ENCODE measurements at regions not wholly inside any gene's neighbourhood (a gene's known extent, or its start where the extent isn't known, plus 50 kb on each side); places are given as distances from the start of the nearest gene placed in this dataset.

GRCh38 chr6:23870496-23870895 lies 255.5 kb upstream of the NRSN1 start:
- no peak for DNase-seq
- no peaks in the 10 kb centered on the region for H3K27me3 ChIP-seq (ENCODE audit: control insufficient read depth in 3 of 3, insufficient read depth in 3 of 3, low read length in 2 of 3)
- no peaks in the 10 kb centered on the region for H3K4me1 ChIP-seq (ENCODE audit: control insufficient read depth in 5 of 5, insufficient read depth in 5 of 5, low read length in 5 of 5)

DNA sequence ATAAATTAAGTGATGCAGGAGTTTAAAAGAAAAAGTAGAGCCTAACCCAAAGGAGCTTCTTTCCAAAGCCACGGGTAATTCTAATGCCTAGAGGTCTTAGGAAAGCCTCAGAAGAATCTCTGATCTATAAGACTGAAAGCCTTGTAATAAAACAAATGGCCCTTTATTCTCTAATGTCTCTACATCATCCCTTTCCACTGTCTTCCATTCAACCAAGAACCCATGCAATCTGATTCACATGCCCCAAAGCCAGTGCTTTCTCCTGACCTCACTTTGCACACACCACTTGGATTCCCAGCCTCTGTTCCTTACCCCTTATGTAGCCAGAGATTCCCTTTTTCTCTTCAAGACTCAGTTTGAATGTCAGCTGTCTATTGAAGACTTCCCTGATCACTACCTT lies 252.9 kb upstream of the NRSN1 start:
- no peak for TF ChIP-seq CTCF (IDR thresholded peaks at IDR 0.05; ENCODE audit: control extremely low read depth, extremely low read depth)
- Histone ChIP-seq H3K27me3 (ENCODE audit: control insufficient read depth in 3 of 3, insufficient read depth in 3 of 3, low read length in 2 of 3) (no peaks in the 10 kb centered on the region), H3K9ac (ENCODE audit: insufficient read depth in 1 of 2, low read length in 2 of 2) (no peak overlapping the region), H3K9me3 (ENCODE audit: control insufficient read depth in 4 of 4, insufficient read depth in 3 of 4, low read length in 3 of 4) (no peaks in the 10 kb centered on the region), H3K4me3 (no peak overlapping the region), H3K4me1 (ENCODE audit: control insufficient read depth in 5 of 5, insufficient read depth in 5 of 5, low read length in 5 of 5) (no peaks in the 10 kb centered on the region), H3K36me3 (ENCODE audit: control insufficient read depth in 4 of 4, insufficient read depth in 4 of 4, low read length in 4 of 4) (no peaks in the 10 kb centered on the region), H3K27ac (ENCODE audit: low read depth in 1 of 2, low read length in 1 of 2) (no peak overlapping the region)
- DNase-seq: no peak
- WGBS, 2 donors: 83 to 90% methylated on average over 1 of the region's 1 CpG
- ATAC-seq (ENCODE audit: insufficient read depth, low FRiP score): no peak

More at GRCh38 chr6:23870496-23870895, 255.5 kb upstream of the NRSN1 start:
- no peak overlapping the region for H3K4me3 ChIP-seq
- H3K9me3 ChIP-seq (ENCODE audit: control insufficient read depth in 4 of 4, insufficient read depth in 3 of 4, low read length in 3 of 4): no peaks in the 10 kb centered on the region
- H3K36me3 ChIP-seq (ENCODE audit: control insufficient read depth in 4 of 4, insufficient read depth in 4 of 4, low read length in 4 of 4): no peaks in the 10 kb centered on the region
- no peak for ATAC-seq (ENCODE audit: insufficient read depth, low FRiP score)
- H3K27ac ChIP-seq (ENCODE audit: low read depth in 1 of 2, low read length in 1 of 2): no peak overlapping the region
- H3K9ac ChIP-seq (ENCODE audit: insufficient read depth in 1 of 2, low read length in 2 of 2): no peak overlapping the region
- TF ChIP-seq CTCF (IDR thresholded peaks at IDR 0.05; ENCODE audit: control extremely low read depth, extremely low read depth): no peak

DNA sequence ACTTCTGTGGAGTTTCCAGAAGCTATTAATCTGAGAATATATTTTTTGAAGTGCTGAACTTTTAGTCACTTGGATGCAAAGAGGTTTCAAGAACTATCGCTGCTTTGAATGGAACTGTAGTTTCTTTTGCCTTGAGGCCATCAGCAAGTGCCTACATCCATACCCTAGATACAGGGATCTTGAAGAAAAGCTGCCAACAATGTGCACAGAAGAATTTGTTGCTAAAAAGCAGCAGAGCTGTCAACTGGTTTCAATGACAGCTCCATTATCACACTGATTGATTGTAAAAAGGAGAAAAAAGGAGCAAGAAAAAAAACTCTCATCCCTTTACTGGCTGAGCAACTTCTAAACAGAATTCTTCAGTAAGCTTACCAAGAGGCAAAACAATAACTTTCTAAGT lies 251.0 kb upstream of the NRSN1 start:
- H3K9ac ChIP-seq (ENCODE audit: insufficient read depth in 1 of 2, low read length in 2 of 2): no peak overlapping the region
- ATAC-seq (ENCODE audit: insufficient read depth, low FRiP score) (no peak), DNase-seq (no peak)
- 83 to 88% methylated on average over 1 of the region's 1 CpG for WGBS, 2 donors
- no peaks in the 10 kb centered on the region for H3K9me3 ChIP-seq (ENCODE audit: control insufficient read depth in 4 of 4, insufficient read depth in 3 of 4, low read length in 3 of 4)
- H3K4me3 ChIP-seq: no peak overlapping the region
- H3K36me3 ChIP-seq (ENCODE audit: control insufficient read depth in 4 of 4, insufficient read depth in 4 of 4, low read length in 4 of 4): no peaks in the 10 kb centered on the region
- TF ChIP-seq CTCF (IDR thresholded peaks at IDR 0.05; ENCODE audit: control extremely low read depth, extremely low read depth): no peak
- H3K4me1 ChIP-seq (ENCODE audit: control insufficient read depth in 5 of 5, insufficient read depth in 5 of 5, low read length in 5 of 5): no peaks in the 10 kb centered on the region
- H3K27me3 ChIP-seq (ENCODE audit: control insufficient read depth in 3 of 3, insufficient read depth in 3 of 3, low read length in 2 of 3): no peaks in the 10 kb centered on the region
- H3K27ac ChIP-seq (ENCODE audit: low read depth in 1 of 2, low read length in 1 of 2): no peak overlapping the region

DNA sequence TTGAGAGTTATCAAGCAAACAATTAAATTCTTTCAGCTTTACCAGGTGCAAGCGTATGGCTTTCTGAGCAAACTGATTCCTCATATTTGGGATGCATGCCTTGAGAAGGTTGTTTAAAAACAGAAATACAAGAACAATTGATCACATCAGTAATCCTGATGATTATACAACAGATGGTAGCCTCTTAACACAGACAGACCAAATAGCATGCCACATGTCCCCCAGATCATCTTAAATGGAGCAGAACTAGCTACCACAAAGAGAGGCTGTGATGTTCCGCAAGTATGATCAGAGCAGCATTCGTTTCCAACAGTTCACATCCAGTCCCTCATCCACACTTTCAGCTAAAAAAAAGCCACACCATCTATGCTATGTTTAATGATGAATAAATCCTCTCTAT lies 246.2 kb upstream of the NRSN1 start:
- no peaks in the 10 kb centered on the region for H3K9me3 ChIP-seq (ENCODE audit: control insufficient read depth in 4 of 4, insufficient read depth in 3 of 4, low read length in 3 of 4)
- H3K4me1 ChIP-seq (ENCODE audit: control insufficient read depth in 5 of 5, insufficient read depth in 5 of 5, low read length in 5 of 5): no peaks in the 10 kb centered on the region
- WGBS, 2 donors: 89 to 94% methylated on average over 3 of the region's 3 CpGs
- no peaks in the 10 kb centered on the region for H3K27me3 ChIP-seq (ENCODE audit: control insufficient read depth in 3 of 3, insufficient read depth in 3 of 3, low read length in 2 of 3)
- H3K9ac ChIP-seq (ENCODE audit: insufficient read depth in 1 of 2, low read length in 2 of 2): no peak overlapping the region
- no peak for TF ChIP-seq CTCF (IDR thresholded peaks at IDR 0.05; ENCODE audit: control extremely low read depth, extremely low read depth)
- no peak overlapping the region for H3K4me3 ChIP-seq
- DNase-seq (no peak), ATAC-seq (ENCODE audit: insufficient read depth, low FRiP score) (no peak)
- H3K36me3 ChIP-seq (ENCODE audit: control insufficient read depth in 4 of 4, insufficient read depth in 4 of 4, low read length in 4 of 4): no peaks in the 10 kb centered on the region
- no peak overlapping the region for H3K27ac ChIP-seq (ENCODE audit: low read depth in 1 of 2, low read length in 1 of 2)

All from lung (tissue), 11 donors.